GM23338 (cell line): ENCODE measurements at regions not wholly inside any gene's neighbourhood (a gene's known extent, or its start where the extent isn't known, plus 50 kb on each side); places are given as distances from the start of the nearest gene placed in this dataset.

ENCODE experiments used
- ATAC-seq: fragments of 200-7000 bp; cut with Tn5 transposase; 3 replicates; pipeline ENCODE4 v1.9.1; 2020
- DNase-seq: peaks from one replicate; pipeline ENCODE4 v3.0.0-alpha.2; 2015; ENCODE audit warnings: low spot score
- H2AFZ ChIP-seq: fragments of 200-600 bp; sonication (generic); 2 replicates; pipeline ENCODE4 v1.8.0; 2016; ENCODE audit warnings: antibody characterized with exemption, mild to moderate bottlenecking, moderate library complexity
- H3F3A ChIP-seq: fragments of 200-600 bp; sonication (generic); replicated peaks from 2 replicates; pipeline ENCODE4 v1.8.0; 2017; ENCODE audit warnings: antibody characterized with exemption, mixed run types, low read depth
- H3K27ac ChIP-seq: fragments of 200-600 bp; sonication (generic); 2 replicates; pipeline ENCODE4 v1.6.1; 2016; ENCODE audit warnings: low read depth
- H3K27me3 ChIP-seq: fragments of 200-600 bp; sonication (generic); 2 replicates; pipeline ENCODE4 v1.8.0; 2016; ENCODE audit warnings: mild to moderate bottlenecking, mixed run types, moderate library complexity; ENCODE audit not compliant: insufficient read depth
- H3K36me3 ChIP-seq: fragments of 200-600 bp; sonication (generic); 2 replicates; pipeline ENCODE4 v1.8.0; 2016; ENCODE audit warnings: mild to moderate bottlenecking; ENCODE audit not compliant: insufficient read depth
- H3K4me1 ChIP-seq: fragments of 200-600 bp; sonication (generic); 2 replicates; pipeline ENCODE4 v1.8.0; 2016; ENCODE audit warnings: mild to moderate bottlenecking, moderate library complexity; ENCODE audit not compliant: insufficient read depth
- H3K4me2 ChIP-seq: fragments of 200-600 bp; sonication (generic); 2 replicates; pipeline ENCODE4 v1.7.1; 2017; ENCODE audit warnings: mixed run types
- H3K4me3 ChIP-seq: fragments of 200-600 bp; sonication (generic); 2 replicates; pipeline ENCODE4 v1.6.1; 2016; ENCODE audit warnings: mixed run types
- H3K79me2 ChIP-seq: fragments of 200-600 bp; sonication (generic); replicated peaks from 2 replicates; pipeline ENCODE4 v1.8.0; 2017; ENCODE audit warnings: mild to moderate bottlenecking; ENCODE audit not compliant: insufficient read depth
- H3K9me2 ChIP-seq: fragments of 200-600 bp; sonication (generic); 2 replicates; pipeline ENCODE4 v1.8.0; 2017; ENCODE audit not compliant: insufficient read depth
- H4K20me1 ChIP-seq: fragments of 200-600 bp; sonication (generic); replicated peaks from 2 replicates; pipeline ENCODE4 v1.8.0; 2017; ENCODE audit warnings: mild to moderate bottlenecking; ENCODE audit not compliant: insufficient read depth
- H3K27ac Mint-ChIP-seq: 2 replicates; pipeline ENCODE4 v1.8.0; 2020; ENCODE audit warnings: inconsistent platforms, mild to moderate bottlenecking, moderate library complexity, mixed read lengths
- H3K27me3 Mint-ChIP-seq: 3 replicates; pipeline ENCODE4 v1.8.0; 2022; ENCODE audit warnings: low read depth, mild to moderate bottlenecking, moderate library complexity, mixed read lengths, inconsistent platforms; ENCODE audit not compliant: insufficient read depth, poor library complexity
- H3K36me3 Mint-ChIP-seq: 3 replicates; pipeline ENCODE4 v1.8.0; 2021; ENCODE audit warnings: low read depth, mild to moderate bottlenecking, inconsistent platforms, moderate library complexity, mixed read lengths
- H3K4me1 Mint-ChIP-seq: 3 replicates; pipeline ENCODE4 v1.8.0; 2020; ENCODE audit warnings: mild to moderate bottlenecking, inconsistent platforms, mixed read lengths
- H3K4me3 Mint-ChIP-seq: 3 replicates; pipeline ENCODE4 v1.8.0; 2021; ENCODE audit warnings: moderate library complexity, mild to moderate bottlenecking, inconsistent platforms, mixed read lengths
- H3K9me3 Mint-ChIP-seq: 3 replicates; pipeline ENCODE4 v1.8.0; 2020; ENCODE audit warnings: moderate library complexity, mild to moderate bottlenecking, inconsistent platforms, mixed read lengths
- CREB1 ChIP-seq: fragments of 250-450 bp; sonication (Bioruptor Pico); IDR thresholded peaks from 2 replicates; pipeline ENCODE4 v1.5.0; 2020; ENCODE audit warnings: low read depth, mild to moderate bottlenecking, moderate library complexity
- CTCF ChIP-seq, 2 experiments: fragments of 200-600 bp in 1 of 2; sonication (generic) in 1 of 2; conservative IDR thresholded peaks; 2 replicates each; pipeline versions ENCODE4 v1.5.1 to v1.6.1; 2016 to 2017; ENCODE audit warnings: antibody characterized with exemption in 2 of 2, low read depth in 2 of 2, mild to moderate bottlenecking in 2 of 2, moderate library complexity in 1 of 2
- ETS1 ChIP-seq: IDR thresholded peaks from 2 replicates; pipeline ENCODE4 v1.6.1; 2016; ENCODE audit warnings: antibody characterized with exemption
- EZH2 ChIP-seq: fragments of 200-600 bp; sonication (generic); IDR thresholded peaks from one replicate; pipeline ENCODE4 v1.8.0; 2017; ENCODE audit warnings: antibody characterized with exemption, mild to moderate bottlenecking, low read depth; ENCODE audit not compliant: unreplicated experiment
- EZH2phosphoT487 ChIP-seq: fragments of 200-600 bp; sonication (generic); IDR thresholded peaks from one replicate; pipeline ENCODE4 v1.8.1; 2018; ENCODE audit warnings: antibody characterized with exemption; ENCODE audit not compliant: unreplicated experiment
- JUNB ChIP-seq: IDR thresholded peaks from one replicate; pipeline ENCODE4 v1.6.1; 2016; ENCODE audit warnings: antibody characterized with exemption; ENCODE audit not compliant: unreplicated experiment
- NANOG ChIP-seq: IDR thresholded peaks from 2 replicates; pipeline ENCODE4 v1.6.1; 2016; ENCODE audit warnings: antibody characterized with exemption, borderline replicate concordance
- POLR2AphosphoS5 ChIP-seq: IDR thresholded peaks from 2 replicates; pipeline ENCODE4 v1.6.1; 2016; ENCODE audit warnings: antibody characterized with exemption, low read depth
- STAT1 ChIP-seq: IDR thresholded peaks from one replicate; pipeline ENCODE4 v1.6.1; 2016; ENCODE audit warnings: antibody characterized with exemption; ENCODE audit not compliant: unreplicated experiment
- ZNF114 ChIP-seq: fragments of 250-450 bp; sonication (Bioruptor Pico); IDR thresholded peaks from 2 replicates; pipeline ENCODE4 v1.5.0; 2020; ENCODE audit warnings: mild to moderate bottlenecking, moderate library complexity
- ZNF331 ChIP-seq: fragments of 250-450 bp; sonication (Bioruptor Pico); IDR thresholded peaks from 2 replicates; pipeline ENCODE4 v1.5.0; 2020; ENCODE audit warnings: low read depth, mild to moderate bottlenecking, moderate library complexity
- ZNF462 ChIP-seq: fragments of 250-450 bp; sonication (Bioruptor Pico); IDR thresholded peaks from 2 replicates; pipeline ENCODE4 v1.5.0; 2020; ENCODE audit warnings: mild to moderate bottlenecking, moderate library complexity
- TF ChIP-seq, protein P1 (sequence below): IDR thresholded peaks from one replicate; pipeline ENCODE4 v1.6.1; 2018; ENCODE audit warnings: antibody characterized with exemption; ENCODE audit not compliant: unreplicated experiment

DNA sequence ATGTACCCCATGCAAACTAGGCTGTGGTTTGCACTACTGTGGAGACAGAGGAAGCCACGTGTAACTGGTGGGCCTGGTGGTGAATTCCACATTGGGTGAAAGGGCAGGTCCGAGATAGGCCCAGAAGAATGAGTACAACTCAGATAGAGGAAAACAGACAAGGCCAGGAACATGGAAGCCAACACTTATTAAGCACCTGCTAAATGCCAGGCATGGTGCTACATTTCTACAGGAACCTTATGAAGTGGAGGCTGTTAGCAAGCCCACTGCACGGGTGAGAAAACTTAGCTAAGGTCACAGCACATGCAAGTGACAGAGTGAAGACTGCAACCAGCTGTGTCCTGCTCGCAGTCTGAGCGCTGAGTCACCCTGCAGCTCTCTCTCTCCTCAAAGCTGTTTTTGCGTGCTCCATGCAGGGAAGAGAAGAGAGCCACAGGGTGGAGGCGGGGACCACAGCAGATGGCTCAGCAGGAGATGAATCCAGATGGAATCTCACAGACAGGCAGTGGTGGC, 65.5 kb upstream of the SPTLC1 start:
- H3K4me3 ChIP-seq, result no peak overlapping the region
- peaks cover 9% of the 10 kb centered on the region for H3K9me3 Mint-ChIP-seq
- no peaks in the 10 kb centered on the region for H3K4me1 ChIP-seq
- H3K4me2 ChIP-seq, result no peak overlapping the region
- peak overlapping the region; percentile 32; the same call in 1 of the 2 replicates for H2AFZ ChIP-seq
- H3K4me1 Mint-ChIP-seq, result no peaks in the 10 kb centered on the region; the same call in 1 of the 3 replicates
- TF ChIP-seq CTCF (conservative IDR thresholded peaks at IDR 0.05; ENCODE audit: low read depth in 2 of 2), result no peak
- TF ChIP-seq, protein P1, sequence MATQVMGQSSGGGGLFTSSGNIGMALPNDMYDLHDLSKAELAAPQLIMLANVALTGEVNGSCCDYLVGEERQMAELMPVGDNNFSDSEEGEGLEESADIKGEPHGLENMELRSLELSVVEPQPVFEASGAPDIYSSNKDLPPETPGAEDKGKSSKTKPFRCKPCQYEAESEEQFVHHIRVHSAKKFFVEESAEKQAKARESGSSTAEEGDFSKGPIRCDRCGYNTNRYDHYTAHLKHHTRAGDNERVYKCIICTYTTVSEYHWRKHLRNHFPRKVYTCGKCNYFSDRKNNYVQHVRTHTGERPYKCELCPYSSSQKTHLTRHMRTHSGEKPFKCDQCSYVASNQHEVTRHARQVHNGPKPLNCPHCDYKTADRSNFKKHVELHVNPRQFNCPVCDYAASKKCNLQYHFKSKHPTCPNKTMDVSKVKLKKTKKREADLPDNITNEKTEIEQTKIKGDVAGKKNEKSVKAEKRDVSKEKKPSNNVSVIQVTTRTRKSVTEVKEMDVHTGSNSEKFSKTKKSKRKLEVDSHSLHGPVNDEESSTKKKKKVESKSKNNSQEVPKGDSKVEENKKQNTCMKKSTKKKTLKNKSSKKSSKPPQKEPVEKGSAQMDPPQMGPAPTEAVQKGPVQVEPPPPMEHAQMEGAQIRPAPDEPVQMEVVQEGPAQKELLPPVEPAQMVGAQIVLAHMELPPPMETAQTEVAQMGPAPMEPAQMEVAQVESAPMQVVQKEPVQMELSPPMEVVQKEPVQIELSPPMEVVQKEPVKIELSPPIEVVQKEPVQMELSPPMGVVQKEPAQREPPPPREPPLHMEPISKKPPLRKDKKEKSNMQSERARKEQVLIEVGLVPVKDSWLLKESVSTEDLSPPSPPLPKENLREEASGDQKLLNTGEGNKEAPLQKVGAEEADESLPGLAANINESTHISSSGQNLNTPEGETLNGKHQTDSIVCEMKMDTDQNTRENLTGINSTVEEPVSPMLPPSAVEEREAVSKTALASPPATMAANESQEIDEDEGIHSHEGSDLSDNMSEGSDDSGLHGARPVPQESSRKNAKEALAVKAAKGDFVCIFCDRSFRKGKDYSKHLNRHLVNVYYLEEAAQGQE, result no peak
- no peak for TF ChIP-seq EZH2
- no peak for TF ChIP-seq POLR2AphosphoS5
- no peak for TF ChIP-seq CREB1 (CRISPR knock-in tag)
- TF ChIP-seq ZNF331 (CRISPR knock-in tag), result no peak
- TF ChIP-seq ZNF114 (CRISPR knock-in tag), result no peak
- TF ChIP-seq NANOG, result no peak
- no peak for TF ChIP-seq ZNF462 (CRISPR knock-in tag)
- no peak for TF ChIP-seq ETS1
- no peak for TF ChIP-seq JUNB
- no peak for TF ChIP-seq STAT1
- no peak for TF ChIP-seq EZH2phosphoT487
- H3K79me2 ChIP-seq, result no peaks in the 10 kb centered on the region
- DNase-seq, result no peak
- H3K36me3 ChIP-seq, result no peaks in the 10 kb centered on the region
- H3K27me3 ChIP-seq, result no peaks in the 10 kb centered on the region
- no peak for ATAC-seq
- no peaks in the 10 kb centered on the region for H3K36me3 Mint-ChIP-seq
- H4K20me1 ChIP-seq, result no peaks in the 10 kb centered on the region
- no peaks in the 10 kb centered on the region for H3F3A ChIP-seq
- no peak overlapping the region for H3K27ac ChIP-seq
- peaks cover 13% of the 10 kb centered on the region for H3K27me3 Mint-ChIP-seq
- peak overlapping the region; percentile 67; the same call in 1 of the 2 replicates for H3K27ac Mint-ChIP-seq
- H3K9me2 ChIP-seq, result peaks cover 13% of the 10 kb centered on the region
- no peak overlapping the region for H3K4me3 Mint-ChIP-seq
